ENCODE measurements at regions not wholly inside any gene's neighbourhood (a gene's known extent, or its start where the extent isn't known, plus 50 kb on each side); places are given as distances from the start of the nearest gene placed in this dataset.

GRCh38 chr3:66139415-66139814 is 81.4 kb upstream of the SLC25A26 start:
- no peaks in the 10 kb centered on the region for H3K36me3 Mint-ChIP-seq (ENCODE audit: low read depth)
- no peak for TF ChIP-seq CTCF (conservative IDR thresholded peaks at IDR 0.05)
- H3K27ac Mint-ChIP-seq (ENCODE audit: unreplicated experiment): no peak overlapping the region

GRCh38 chr3:66138336-66139313 is 82.2 kb upstream of the SLC25A26 start:
- DNase-seq (ENCODE audit: low read depth, low spot score): peak; percentile 42
- Mint-ChIP-seq H3K4me3 (no peak overlapping the region), H3K27ac (ENCODE audit: unreplicated experiment) (peak overlapping the region; percentile 70), H3K36me3 (ENCODE audit: low read depth) (no peaks in the 10 kb centered on the region), H3K9me3 (no peaks in the 10 kb centered on the region), H3K4me1 (peaks cover 15% of the 10 kb centered on the region), H3K27me3 (ENCODE audit: low read depth) (no peaks in the 10 kb centered on the region)
- peak; percentile 87 for TF ChIP-seq CTCF (conservative IDR thresholded peaks at IDR 0.05)

More at GRCh38 chr3:66139415-66139814, 81.4 kb upstream of the SLC25A26 start:
- Mint-ChIP-seq H3K27me3 (ENCODE audit: low read depth) (no peaks in the 10 kb centered on the region), H3K9me3 (no peaks in the 10 kb centered on the region), H3K4me1 (peaks cover 15% of the 10 kb centered on the region), H3K4me3 (no peak overlapping the region)
- DNase-seq (ENCODE audit: low read depth, low spot score): no peak

GRCh38 chr3:66136597-66136996 is 84.2 kb upstream of the SLC25A26 start:
- no peak overlapping the region for H3K27ac Mint-ChIP-seq (ENCODE audit: unreplicated experiment)
- H3K4me3 Mint-ChIP-seq: no peak overlapping the region
- H3K36me3 Mint-ChIP-seq (ENCODE audit: low read depth): no peaks in the 10 kb centered on the region
- peaks cover 15% of the 10 kb centered on the region for H3K4me1 Mint-ChIP-seq
- TF ChIP-seq CTCF (conservative IDR thresholded peaks at IDR 0.05): no peak
- H3K27me3 Mint-ChIP-seq (ENCODE audit: low read depth): no peaks in the 10 kb centered on the region
- no peaks in the 10 kb centered on the region for H3K9me3 Mint-ChIP-seq
- DNase-seq (ENCODE audit: low read depth, low spot score): no peak

GRCh38 chr3:66133853-66134445 is 86.9 kb upstream of the SLC25A26 start:
- H3K36me3 Mint-ChIP-seq (ENCODE audit: low read depth): no peaks in the 10 kb centered on the region
- no peak overlapping the region for H3K27ac Mint-ChIP-seq (ENCODE audit: unreplicated experiment)
- DNase-seq (ENCODE audit: low read depth, low spot score): no peak
- no peak overlapping the region for H3K4me3 Mint-ChIP-seq
- H3K27me3 Mint-ChIP-seq (ENCODE audit: low read depth): no peaks in the 10 kb centered on the region
- TF ChIP-seq CTCF (conservative IDR thresholded peaks at IDR 0.05): no peak
- no peaks in the 10 kb centered on the region for H3K9me3 Mint-ChIP-seq
- peaks cover 5% of the 10 kb centered on the region for H3K4me1 Mint-ChIP-seq

- Mint-ChIP-seq H3K27me3 (ENCODE audit: low read depth) (no peaks in the 10 kb centered on the region), H3K36me3 (ENCODE audit: low read depth) (no peaks in the 10 kb centered on the region), H3K4me1 (no peaks in the 10 kb centered on the region), H3K9me3 (no peaks in the 10 kb centered on the region), H3K4me3 (no peak overlapping the region), H3K27ac (ENCODE audit: unreplicated experiment) (no peak overlapping the region)
- no peak for TF ChIP-seq CTCF (conservative IDR thresholded peaks at IDR 0.05)
- no peak for DNase-seq (ENCODE audit: low read depth, low spot score)
These were observed 87.6 kb upstream of the SLC25A26 start for GRCh38 chr3:66133050-66133757.
